Activated gamma-delta T cell (primary cell): ENCODE measurements at regions not wholly inside any gene's neighbourhood (a gene's known extent, or its start where the extent isn't known, plus 50 kb on each side); places are given as distances from the start of the nearest gene placed in this dataset.
"Not testable (repeated sequence)": the region's sequence is repeated elsewhere in the genome, so short reads cannot be mapped to it uniquely, and the experiment has no call there.

Experiments used
- DNase-seq: peaks from one replicate; lab custom pipeline; 2025; lab: John Stamatoyannopoulos, UW

DNA sequence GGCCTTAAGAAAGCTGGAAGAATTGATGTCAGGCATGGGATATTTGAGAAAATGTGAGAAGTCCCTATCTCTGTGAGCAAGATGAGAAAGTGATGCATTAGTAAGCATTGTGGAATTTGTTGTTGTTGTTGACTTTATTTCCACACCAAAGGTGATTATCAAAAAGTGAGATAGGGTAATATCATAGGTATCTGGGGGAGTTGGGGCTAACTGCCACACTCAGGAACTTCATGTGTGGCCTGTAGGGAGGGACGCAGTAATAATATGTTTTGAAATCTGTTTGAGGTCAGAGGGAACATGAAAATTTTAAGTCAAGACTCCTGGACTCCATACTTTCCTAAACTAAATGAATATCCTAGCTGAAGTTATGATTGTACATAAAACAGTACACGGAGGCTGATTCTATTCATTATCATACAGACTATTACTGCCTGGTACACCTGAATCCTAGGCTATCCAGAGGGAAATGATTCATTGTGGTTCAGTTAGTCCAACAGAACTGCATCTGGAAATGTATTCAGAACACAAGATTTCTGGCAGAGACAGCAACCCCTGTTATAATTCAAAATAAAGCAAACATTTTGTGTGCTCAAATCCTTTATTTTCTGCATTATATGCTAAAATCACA, 304.8 kb downstream of the CPS1 start:
- DNase-seq = no peak

DNA sequence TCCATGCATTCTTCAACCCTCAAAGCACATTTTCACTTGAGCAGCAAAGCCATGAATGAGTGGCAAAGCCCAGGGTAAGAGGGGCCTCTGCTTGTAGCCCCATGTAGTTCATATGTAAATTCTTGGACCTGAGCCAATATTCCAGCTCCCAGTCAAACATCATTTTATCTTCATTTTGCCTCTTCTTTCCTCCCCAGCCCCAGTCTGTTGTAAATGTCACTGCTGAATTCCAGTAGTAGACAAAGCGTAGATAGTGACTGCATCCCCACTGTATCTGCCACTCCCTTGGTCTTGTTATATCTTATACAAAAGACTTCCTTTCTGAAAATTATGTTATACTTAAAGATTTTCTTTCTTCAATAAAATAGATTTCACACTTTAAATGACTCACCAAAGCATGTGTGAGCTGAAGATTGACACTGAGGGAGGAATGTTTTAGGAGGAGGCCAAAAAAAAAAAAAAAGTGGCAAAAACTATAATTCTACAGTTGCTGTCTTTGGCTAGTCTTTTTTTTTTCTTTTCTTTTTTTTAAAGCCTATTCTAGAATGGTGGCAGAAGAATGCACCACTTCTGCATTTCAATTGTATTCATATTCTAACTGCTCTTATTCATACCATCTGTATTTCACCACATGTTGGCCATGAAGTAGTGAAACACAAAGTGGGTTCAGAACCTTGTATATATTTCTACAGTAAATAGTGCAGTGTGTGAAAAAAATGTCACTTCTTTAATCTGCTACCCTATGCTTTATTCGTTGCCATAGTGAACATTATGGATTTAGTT, 306.1 kb downstream of the CPS1 start:
- no peak for DNase-seq

DNA sequence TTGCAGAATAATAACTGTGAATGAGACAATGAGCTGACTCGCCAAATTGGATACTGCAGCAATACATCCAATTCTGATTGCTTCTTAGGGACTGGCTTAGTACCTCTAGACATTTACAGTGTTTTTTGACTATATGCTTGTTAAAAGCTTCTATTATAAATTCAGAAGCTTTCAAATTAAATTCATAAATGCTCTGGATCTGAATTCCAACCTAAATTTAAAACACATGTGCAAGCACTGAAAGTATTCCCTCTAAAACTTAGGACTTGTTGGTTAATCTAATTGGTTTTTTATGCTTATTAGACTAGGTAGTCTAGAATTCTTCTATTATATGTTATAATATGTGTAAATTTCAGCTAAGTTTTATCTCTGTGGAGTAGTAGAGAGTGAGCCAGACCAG, 306.9 kb downstream of the CPS1 start:
- DNase-seq = no peak

DNA sequence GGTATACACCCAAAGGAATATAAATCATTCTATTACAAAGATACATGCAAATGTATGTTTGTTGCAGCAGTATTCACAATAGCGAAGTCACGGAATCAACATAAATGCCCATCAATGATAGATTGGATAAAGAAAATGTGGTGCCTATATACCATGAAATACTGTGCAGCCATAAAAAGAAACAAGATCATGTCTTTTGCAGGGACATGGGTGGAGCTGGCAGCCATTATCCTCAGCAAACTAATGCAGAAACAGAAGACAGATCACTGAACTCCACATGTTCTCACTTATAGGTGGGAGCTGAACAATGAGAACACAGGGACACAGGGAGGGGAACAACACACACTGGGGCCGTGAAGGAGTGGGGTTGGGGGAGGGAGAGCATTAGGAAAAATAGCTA, 315.2 kb downstream of the CPS1 start:
- not testable (repeated sequence) for DNase-seq

DNA sequence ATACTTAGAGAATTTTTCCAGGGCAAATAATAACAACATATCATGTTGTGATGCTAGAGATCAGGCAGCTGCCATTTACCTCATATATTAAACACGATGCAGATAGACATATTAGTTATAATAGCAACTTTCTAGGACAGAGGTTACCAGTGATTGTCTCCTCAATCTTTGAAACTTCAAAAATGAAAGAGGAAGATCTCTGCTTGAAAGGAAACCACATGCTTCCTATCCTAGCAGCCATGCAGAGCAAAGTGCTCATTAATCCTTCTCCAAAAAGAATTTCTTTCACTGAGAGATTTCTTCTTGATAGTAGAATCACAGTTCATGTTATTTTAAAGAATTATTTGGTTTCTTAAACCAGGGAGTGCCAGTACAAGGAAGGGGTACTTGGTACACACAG, 317.2 kb downstream of the CPS1 start:
- DNase-seq = no peak

DNA sequence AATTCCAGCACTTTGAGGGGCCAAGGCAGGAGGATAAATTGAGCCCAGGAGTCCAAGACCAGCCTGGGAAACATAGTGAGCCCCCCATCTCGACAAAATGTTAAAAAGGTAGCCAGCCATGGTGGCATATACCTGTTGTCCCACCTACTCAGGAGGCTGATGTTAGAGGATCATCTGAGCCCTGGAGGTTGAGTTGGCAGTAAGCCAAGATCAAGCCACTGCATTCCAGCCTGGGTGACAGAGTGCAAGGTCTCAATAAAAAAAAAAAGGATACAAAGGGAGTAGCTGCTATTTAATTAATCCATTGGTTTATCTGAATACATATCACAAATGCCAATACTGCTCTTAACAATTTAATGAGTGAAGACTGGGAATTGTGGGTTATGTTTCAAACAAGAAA, 327.8 kb downstream of the CPS1 start:
- DNase-seq = no peak

DNA sequence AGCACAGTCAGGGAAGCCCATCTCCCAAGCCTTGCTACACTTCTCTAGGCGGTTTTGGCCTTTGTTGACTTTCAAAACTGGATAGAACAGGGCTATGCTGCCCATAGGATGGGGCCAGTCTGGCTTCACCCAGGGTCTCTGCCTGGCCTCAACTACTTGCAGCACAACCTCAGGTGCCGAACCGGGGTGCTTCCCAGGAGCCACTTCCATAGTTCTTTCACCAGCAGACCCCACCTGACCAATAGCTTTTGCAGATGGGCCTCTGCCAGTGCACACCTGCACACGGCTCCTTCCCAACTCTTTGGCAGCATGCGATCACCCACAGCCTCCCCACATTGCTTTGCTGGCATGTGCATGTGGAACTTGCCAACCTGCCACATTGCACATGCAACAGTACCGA, 331.6 kb downstream of the CPS1 start:
- no peak for DNase-seq

DNA sequence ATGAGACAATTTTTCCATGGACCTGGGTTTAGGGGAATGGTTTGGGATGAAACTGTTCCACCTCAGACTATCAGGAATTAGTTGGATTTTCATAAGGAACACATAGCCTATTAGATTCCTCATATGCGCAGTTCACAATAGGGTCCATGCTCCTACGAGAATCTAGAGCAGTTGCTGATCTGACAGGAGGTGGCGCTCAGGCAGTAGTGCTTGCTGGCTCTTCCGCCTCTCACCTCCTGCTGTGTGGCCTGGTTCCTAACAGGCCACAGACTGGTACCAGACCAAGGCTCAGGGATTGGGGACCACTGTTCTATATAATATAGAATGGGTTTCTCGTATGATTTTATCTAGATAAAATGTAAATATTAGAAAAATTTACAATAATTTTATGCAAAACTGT, 338.7 kb downstream of the CPS1 start:
- DNase-seq = no peak

DNA sequence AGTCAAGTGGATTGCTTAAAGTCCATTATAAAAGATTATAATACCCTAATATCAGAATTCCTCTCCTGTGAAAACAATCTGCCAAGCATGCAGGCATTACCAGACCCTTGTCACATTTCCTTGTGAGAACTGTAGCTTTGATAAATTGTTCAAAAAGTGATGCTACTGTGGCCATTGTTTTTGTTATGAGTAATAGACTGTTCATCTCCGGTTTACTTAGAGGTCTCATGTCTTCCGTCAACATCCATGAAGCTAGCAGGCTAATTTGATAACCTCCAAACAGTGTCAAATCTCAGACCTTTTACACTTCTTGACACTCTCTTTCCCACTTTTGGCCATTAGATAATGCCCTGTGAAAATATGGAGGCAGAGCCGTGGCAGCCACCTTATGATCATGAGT, 342.7 kb downstream of the CPS1 start:
- no peak for DNase-seq

DNA sequence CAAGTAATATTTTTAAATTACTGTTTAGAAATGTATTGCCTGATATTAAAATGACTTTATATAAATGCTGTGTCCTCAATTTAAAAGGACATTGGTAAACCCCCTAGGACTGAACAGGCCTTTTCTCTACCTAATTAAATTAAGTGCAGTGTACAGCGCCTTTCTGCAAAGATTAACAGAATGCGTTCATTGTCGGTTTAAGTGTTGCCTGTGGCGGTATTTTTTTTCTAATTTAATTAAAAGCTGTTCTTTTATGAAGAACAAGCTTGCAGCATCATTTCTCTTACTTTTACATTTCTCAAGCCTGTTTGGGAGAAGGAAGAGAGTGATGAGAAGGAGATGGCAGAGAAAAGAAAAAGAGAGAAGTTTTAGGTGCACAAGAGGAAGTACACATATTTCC, 344.9 kb downstream of the CPS1 start:
- no peak for DNase-seq

DNA sequence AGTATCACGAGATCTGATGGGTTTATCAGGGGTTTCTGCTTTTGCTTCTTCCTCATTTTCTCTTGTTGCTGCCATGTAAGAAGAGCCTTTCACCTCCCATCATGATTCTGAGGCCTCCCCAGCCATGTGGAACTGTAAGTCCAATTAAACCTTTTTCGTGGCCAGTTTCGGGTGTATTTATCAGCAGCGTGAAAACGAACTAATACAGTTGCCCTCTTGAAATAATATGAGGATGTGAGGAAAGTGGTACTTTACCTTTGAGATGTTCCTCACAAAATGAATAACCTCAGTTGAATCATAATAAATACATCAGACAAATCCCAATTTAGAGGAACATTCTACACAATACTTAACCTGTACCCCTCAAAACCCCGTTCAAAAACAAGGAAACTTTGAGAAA, 356.4 kb downstream of the CPS1 start:
- DNase-seq = no peak

DNA sequence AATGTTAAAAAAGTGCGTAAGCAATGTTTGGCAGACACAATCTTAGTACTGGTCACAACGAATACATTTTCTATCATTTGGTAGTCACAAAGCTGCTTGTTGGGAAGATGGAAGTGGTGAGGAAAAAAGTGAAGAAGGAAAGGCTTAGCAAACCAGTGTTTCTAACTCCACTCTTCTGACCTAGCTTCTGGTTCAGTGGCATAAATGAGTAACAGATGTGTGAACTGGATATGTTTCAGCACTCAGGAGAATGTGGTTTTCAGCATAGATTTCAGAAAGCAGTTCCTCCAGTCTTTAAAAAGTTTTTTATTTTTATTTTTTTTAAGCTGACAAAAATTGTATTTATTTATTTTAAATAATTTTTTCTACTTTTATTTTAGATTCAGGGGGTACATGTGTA, 357.1 kb downstream of the CPS1 start:
- no peak for DNase-seq

DNA sequence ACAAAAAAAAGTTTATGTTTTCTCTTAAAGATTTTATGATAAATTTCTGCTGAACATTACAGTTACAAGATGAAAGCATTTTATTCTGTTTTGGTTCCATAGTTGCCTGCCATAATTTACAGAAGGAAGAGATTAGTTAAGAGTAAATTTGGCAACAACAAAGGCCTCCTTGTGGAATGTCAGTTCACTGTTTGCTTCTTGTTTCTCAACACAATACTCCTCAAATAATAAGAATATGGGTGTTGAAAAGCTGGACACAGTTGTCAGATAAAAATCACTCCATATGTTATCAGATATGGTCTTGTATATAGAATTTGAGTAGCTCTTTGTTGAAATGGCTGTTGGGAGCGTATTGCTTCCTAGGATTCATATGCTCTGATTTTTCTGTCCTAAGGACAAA, 359.5 kb downstream of the CPS1 start:
- DNase-seq = no peak

DNA sequence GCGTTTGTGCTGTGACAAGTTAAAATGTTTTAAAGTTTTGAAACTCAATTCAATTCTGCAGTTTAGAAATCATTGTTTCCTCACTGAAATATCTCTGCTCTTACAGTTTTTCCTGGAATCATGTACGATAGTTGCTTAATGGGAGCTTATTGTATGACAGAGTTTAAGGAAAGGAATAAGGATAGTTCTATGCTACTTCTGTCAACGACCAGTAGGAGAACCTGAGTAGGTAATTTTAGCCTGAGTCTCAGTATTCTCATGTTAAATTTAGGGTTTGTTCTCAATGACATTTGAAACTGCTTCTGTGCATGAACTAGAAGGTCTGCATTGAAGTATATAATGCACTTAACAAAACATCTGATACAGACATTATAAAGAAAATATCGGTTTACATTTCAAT, 361.1 kb downstream of the CPS1 start:
- no peak for DNase-seq

DNA sequence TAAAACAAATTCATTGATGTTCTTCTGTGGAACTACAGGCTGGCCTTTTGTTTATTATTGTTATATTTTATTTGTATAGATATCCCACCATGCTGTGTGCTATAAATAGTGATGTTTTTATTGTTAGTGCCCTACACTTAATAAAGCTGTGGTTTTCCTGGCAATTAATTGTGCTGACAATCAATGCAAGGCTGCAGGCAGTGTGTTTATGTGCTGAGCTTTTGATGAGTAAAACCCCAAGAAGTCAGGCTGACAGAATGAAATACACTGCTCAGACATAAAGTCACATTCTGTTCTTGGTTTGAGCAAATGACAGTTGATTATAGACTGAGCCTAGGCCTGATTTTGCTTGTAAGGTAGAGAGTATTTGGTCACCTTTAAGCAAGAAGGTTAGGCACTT, 362.7 kb downstream of the CPS1 start:
- DNase-seq = no peak

DNA sequence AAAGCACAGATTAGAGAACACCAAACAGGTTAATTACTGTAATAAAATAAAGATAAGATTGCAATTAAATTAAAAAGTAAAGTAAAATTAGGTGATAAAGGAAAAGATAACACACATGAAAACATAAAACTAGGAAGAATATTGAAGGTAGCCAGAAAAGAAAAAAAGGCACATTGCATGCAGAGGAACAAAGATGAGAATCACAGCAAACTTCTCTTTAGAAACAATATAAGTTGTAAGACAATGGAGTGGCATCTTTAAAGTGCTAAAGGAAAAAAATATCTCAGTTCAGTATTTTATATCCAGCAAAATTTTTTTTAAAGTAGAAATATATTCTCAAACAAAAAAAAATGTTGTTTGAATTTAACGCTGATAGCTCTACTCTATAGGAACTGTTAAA, 366.0 kb downstream of the CPS1 start:
- DNase-seq = no peak

DNA sequence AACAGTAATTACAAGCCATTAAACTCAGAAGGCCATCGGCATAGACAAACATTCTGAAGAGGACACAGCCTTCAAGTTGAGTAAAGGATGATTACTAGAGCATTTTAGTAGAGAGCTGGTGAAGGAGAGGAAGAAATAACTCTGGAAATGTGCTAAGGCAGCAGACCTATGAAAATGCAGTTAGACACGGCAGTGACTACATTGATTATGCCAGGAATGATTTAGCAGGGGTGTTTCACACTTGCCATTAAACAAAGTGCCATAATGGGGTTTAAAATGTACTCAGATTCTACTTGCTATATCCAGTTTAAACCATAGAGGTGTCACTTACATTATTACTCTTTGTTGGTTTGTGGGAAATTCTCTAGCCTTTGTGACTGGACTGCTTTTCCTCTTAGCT, 372.3 kb downstream of the CPS1 start:
- DNase-seq = no peak

DNA sequence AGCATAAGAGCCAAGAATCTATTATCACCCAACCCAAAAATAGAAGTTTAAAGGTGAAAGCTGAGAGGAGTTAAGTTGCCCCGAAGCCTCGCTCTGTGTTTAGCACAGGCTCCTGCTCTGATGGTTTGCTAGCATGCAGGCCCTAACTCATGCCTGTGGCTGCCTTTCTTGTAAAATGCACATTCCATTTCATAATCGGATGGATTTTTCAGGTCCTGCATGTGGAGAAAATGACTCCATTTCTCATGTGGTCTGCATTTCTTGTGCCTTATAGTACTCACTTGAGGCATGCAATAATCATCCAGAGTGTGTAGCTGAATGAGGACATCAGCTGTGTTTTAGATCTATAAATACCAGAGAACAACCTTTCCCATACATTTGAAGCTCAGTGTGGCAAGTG, 381.8 kb downstream of the CPS1 start:
- no peak for DNase-seq

DNA sequence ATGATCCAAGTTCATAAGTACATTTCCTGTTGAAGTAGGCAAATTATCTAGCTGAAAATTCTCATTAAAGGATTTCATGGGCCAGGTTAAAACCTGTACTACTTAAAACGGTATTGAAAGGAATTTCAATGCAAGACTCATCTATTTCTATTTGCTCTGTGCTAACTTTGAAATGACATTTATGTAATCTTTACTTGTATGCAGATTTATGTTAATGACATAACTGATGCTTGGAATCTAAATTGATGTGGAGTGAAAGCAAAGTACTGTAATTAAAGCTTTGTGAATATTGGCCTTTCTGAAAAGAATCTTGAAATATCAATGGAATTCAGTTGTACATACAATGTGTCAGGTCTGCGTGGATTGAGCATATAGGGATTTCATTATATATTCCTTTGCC, 390.0 kb downstream of the CPS1 start:
- no peak for DNase-seq

DNA sequence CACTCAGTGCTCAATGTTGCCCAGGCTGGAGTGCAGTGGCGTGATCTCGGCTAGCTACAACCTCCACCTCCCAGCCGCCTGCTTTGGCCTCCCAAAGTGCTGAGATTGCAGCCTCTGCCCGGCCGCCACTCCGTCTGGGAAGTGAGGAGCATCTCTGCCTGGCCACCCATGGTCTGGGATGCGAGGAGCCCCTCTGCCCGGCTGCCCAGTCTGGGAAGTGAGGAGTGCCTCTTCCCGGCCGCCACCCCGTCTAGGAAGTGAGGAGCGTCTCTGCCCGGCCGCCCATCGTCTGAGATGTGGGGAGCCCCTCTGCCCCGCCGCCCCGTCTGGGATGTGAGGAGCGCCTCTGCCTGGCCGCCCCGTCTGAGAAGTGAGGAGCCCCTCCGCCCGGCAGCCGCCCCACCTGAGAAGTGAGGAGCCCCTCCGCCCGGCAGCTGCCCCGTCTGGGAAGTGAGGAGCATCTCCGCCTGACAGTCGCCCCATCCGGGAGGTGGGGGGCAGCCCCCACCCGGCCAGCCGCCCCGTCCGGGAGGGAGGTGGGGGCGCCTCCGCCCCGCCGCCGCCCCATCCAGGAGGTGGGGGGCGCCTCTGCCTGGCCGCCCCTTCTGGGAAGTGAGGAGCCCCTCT, 394.1 kb downstream of the CPS1 start:
- DNase-seq = peak; percentile 7

DNA sequence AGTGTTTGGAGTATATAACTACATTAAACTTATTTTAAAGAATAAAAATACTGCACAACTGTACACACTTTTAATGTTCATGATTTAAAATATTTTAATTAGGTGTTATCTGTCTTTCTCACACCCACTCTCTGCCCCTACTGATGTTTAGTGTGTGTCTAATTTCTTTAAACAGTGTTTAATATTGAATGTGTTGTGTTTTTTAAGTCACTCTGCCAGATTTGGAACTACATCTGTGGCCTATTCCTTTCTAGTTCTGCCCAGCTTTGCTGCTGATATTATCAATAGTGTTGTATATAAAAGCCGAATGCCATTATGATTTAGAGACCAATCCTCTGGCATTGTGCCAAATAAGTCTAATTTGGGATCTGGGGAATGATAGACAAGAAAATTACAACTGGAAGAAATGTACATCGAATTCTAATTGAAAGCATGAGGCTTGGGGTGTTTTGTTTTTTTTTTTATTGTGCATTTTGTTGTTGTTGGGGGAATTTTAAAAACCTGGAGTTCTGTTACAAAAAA, 398.0 kb downstream of the CPS1 start:
- DNase-seq = no peak

DNA sequence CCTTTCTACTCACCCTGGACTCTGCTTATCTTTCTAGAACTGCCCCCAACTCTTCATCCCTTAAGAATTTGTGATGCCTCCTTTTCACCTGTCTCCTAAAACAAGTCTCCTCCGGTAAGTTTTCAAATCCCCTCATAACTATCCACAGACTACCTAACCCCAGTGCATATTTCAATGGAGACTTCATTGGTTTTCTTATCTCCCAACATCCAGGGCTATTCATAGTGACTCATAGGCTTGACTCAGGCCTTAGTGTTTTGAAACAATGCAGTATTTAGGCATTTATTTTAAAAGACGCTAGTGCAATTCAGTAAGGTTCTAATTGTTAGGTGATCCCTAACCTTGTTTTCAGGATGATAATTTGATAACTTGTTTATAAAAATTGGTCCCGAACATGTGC, 399.2 kb downstream of the CPS1 start:
- DNase-seq = no peak

DNA sequence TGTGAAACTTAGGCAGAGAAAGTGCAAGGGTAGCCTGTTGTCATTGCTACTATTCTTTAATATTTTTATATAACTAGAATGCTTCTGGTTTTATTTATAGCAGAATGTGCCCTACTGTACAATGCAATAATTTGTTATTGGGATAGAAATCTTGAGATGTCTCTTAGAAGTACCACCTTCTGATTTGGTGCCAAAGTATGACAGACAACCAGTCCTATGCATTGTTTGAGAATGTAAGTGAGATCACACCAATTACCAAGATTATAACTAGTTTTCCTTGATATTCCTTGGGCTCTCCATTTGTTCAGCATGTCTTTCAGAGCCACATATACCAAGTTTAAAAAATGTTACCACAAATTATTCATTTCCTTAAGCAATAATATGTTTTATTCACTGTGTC, 399.7 kb downstream of the CPS1 start:
- DNase-seq = no peak
